Muscle layer of duodenum (tissue), 2 donors: ENCODE measurements at regions not wholly inside any gene's neighbourhood (a gene's known extent, or its start where the extent isn't known, plus 50 kb on each side); places are given as distances from the start of the nearest gene placed in this dataset.

Experiments used
- H3K27ac ChIP-seq: one replicate; pipeline ENCODE4 v1.7.0; 2013; ENCODE audit warnings: mild to moderate bottlenecking, low read length
- H3K27me3 ChIP-seq: one replicate; pipeline ENCODE4 v1.7.0; 2013; ENCODE audit warnings: low read depth, mild to moderate bottlenecking, control low read depth, low read length
- H3K36me3 ChIP-seq, 2 donors: one replicate each; pipeline ENCODE4 v1.7.0; 2013; ENCODE audit warnings: low read length in 2 of 2, control low read depth in 1 of 2, mild to moderate bottlenecking in 1 of 2; ENCODE audit not compliant: insufficient read depth in 2 of 2, control insufficient read depth in 1 of 2
- H3K4me1 ChIP-seq, 2 donors: one replicate each; pipeline ENCODE4 v1.7.0; 2013; ENCODE audit warnings: low read length in 2 of 2, mild to moderate bottlenecking in 2 of 2, control low read depth in 1 of 2, moderate library complexity in 1 of 2; ENCODE audit not compliant: insufficient read depth in 2 of 2, control insufficient read depth in 1 of 2
- H3K4me3 ChIP-seq, 2 donors: one replicate each; pipeline ENCODE4 v1.7.0; 2013; ENCODE audit warnings: low read length in 2 of 2, low read depth in 1 of 2, mild to moderate bottlenecking in 1 of 2
- H3K9me3 ChIP-seq, 2 donors: one replicate each; pipeline ENCODE4 v1.7.0; 2013; ENCODE audit warnings: low read length in 2 of 2, control low read depth in 1 of 2, mild to moderate bottlenecking in 1 of 2; ENCODE audit not compliant: control insufficient read depth in 1 of 2
- donor health status: healthy.

GRCh38 chr2:195029804-195030654 is 627.0 kb upstream of the SLC39A10 start:
- no peaks in the 10 kb centered on the region for H3K9me3 ChIP-seq
- H3K27ac ChIP-seq = no peak overlapping the region
- H3K4me3 ChIP-seq = no peak overlapping the region
- H3K27me3 ChIP-seq = no peaks in the 10 kb centered on the region
- no peaks in the 10 kb centered on the region for H3K36me3 ChIP-seq
- no peaks in the 10 kb centered on the region for H3K4me1 ChIP-seq

DNA sequence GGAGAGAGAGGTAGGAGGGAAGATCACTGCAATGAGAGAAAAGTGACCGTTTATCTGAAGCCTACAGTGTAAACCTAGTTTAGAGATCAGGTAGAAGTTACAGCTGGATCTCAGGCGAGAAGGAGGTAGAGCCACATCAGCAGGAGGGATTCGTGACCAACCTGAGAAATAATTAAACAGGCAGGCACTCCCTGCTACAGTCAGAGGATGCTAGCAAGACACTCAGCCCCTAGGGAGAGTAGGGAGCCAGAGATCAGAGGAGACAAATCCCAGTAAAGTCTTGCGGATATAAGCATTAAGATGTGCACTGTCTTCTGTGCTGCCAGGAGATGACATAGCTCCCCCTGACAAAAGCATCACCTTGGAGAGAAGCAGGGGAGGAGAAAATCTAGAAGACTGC is 629.1 kb upstream of the SLC39A10 start:
- no peak overlapping the region for H3K27ac ChIP-seq
- H3K27me3 ChIP-seq = no peaks in the 10 kb centered on the region
- H3K4me3 ChIP-seq = no peak overlapping the region
- H3K36me3 ChIP-seq = no peaks in the 10 kb centered on the region
- no peaks in the 10 kb centered on the region for H3K9me3 ChIP-seq
- no peaks in the 10 kb centered on the region for H3K4me1 ChIP-seq

- H3K27me3 ChIP-seq = no peaks in the 10 kb centered on the region
- H3K27ac ChIP-seq = no peak overlapping the region
- no peaks in the 10 kb centered on the region for H3K4me1 ChIP-seq
- no peaks in the 10 kb centered on the region for H3K9me3 ChIP-seq
- H3K36me3 ChIP-seq = no peaks in the 10 kb centered on the region
- no peak overlapping the region for H3K4me3 ChIP-seq
Observed at GRCh38 chr2:195026261-195026660, 630.8 kb upstream of the SLC39A10 start.

DNA sequence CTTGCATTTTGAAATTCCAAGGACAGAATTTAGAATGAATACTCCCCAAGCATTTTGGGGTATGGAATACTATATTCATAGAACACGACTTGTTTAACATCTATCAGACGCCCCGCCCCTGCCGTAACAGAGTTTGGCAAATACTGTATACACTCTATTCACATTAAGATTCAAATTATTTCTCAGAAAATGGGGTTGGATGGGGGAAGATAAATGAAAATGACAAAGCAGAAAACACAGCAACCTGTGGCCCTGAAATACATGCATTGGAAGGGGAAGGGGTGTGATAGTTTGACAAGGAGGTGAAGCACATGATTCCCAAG is 634.6 kb upstream of the SLC39A10 start:
- no peaks in the 10 kb centered on the region for H3K4me1 ChIP-seq

GRCh38 chr2:195021711-195022507 is 635.1 kb upstream of the SLC39A10 start:
- Histone ChIP-seq H3K4me3 (no peak overlapping the region), H3K36me3 (no peaks in the 10 kb centered on the region), H3K27me3 (no peaks in the 10 kb centered on the region), H3K27ac (no peak overlapping the region), H3K4me1 (no peaks in the 10 kb centered on the region), H3K9me3 (no peaks in the 10 kb centered on the region)

More for the DNA sequence above, 634.6 kb upstream of the SLC39A10 start:
- Histone ChIP-seq H3K9me3 (no peaks in the 10 kb centered on the region), H3K4me3 (no peak overlapping the region), H3K36me3 (no peaks in the 10 kb centered on the region), H3K27me3 (no peaks in the 10 kb centered on the region), H3K27ac (no peak overlapping the region)

DNA sequence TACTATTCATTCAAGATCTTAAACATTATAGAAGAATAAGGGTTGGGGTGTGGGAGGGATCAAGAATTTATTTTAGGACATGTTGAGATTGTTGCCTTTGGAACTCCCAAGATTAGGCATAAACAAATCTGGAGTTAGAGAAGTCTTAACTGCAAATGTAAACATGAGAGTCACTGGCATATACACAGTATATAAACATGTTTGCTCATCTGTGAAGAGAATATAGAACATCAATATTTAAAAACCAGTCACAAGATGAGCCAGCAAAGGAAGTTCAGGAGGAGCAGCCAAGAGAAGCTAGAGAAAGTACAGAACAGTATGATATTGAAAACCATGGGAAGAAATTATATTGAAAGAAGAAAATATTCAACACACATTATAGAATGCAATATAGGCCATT is 638.6 kb upstream of the SLC39A10 start:
- no peaks in the 10 kb centered on the region for H3K27me3 ChIP-seq

DNA sequence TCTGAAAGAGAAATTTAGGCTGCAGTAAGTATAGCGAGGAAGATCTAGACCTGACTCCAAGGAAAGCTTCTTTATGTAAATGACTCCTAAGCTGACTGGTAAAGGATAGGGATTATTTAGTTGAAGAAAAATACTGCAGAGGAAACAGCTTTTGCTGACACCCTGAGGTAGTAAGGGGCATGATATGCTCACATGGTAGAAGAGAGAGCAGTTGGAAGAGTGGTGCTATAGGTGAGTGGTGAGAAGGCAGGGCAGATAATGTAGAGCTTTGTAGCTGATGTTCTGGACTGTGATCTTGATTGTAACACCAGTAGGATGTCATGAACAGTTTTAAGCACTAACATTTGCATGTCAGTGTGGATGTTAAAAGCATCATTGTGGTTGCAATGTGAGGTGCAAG is 639.1 kb upstream of the SLC39A10 start:
- Histone ChIP-seq H3K27ac (no peak overlapping the region), H3K36me3 (no peaks in the 10 kb centered on the region), H3K4me3 (no peak overlapping the region), H3K27me3 (no peaks in the 10 kb centered on the region), H3K4me1 (no peaks in the 10 kb centered on the region), H3K9me3 (no peaks in the 10 kb centered on the region)

More for the DNA sequence above, 638.6 kb upstream of the SLC39A10 start:
- Histone ChIP-seq H3K36me3 (no peaks in the 10 kb centered on the region), H3K4me3 (no peak overlapping the region), H3K9me3 (no peaks in the 10 kb centered on the region), H3K4me1 (no peaks in the 10 kb centered on the region), H3K27ac (no peak overlapping the region)

GRCh38 chr2:195016841-195017240 is 640.2 kb upstream of the SLC39A10 start:
- Histone ChIP-seq H3K4me3 (no peak overlapping the region), H3K27ac (no peak overlapping the region), H3K9me3 (no peaks in the 10 kb centered on the region), H3K4me1 (no peaks in the 10 kb centered on the region), H3K36me3 (no peaks in the 10 kb centered on the region), H3K27me3 (no peaks in the 10 kb centered on the region)

- H3K4me1 ChIP-seq = no peaks in the 10 kb centered on the region
- H3K9me3 ChIP-seq = no peaks in the 10 kb centered on the region
- no peak overlapping the region for H3K4me3 ChIP-seq
- no peaks in the 10 kb centered on the region for H3K36me3 ChIP-seq
- H3K27me3 ChIP-seq = no peaks in the 10 kb centered on the region
- no peak overlapping the region for H3K27ac ChIP-seq
Observed at GRCh38 chr2:195009202-195009601, 647.8 kb upstream of the SLC39A10 start.

- H3K36me3 ChIP-seq = no peaks in the 10 kb centered on the region
- H3K4me1 ChIP-seq = no peaks in the 10 kb centered on the region
- H3K9me3 ChIP-seq = no peaks in the 10 kb centered on the region
- H3K27me3 ChIP-seq = no peaks in the 10 kb centered on the region
- H3K4me3 ChIP-seq = no peak overlapping the region
- no peak overlapping the region for H3K27ac ChIP-seq
Observed at GRCh38 chr2:195006856-195007255, 650.2 kb upstream of the SLC39A10 start.

- Histone ChIP-seq H3K9me3 (no peaks in the 10 kb centered on the region), H3K4me3 (no peak overlapping the region), H3K4me1 (no peaks in the 10 kb centered on the region), H3K27ac (no peak overlapping the region), H3K36me3 (no peaks in the 10 kb centered on the region), H3K27me3 (no peaks in the 10 kb centered on the region)
Observed at GRCh38 chr2:195003881-195004471, 653.0 kb upstream of the SLC39A10 start.
